HG02571 (cell line): ENCODE measurements at regions not wholly inside any gene's neighbourhood (a gene's known extent, or its start where the extent isn't known, plus 50 kb on each side); places are given as distances from the start of the nearest gene placed in this dataset.

Source experiments
- ATAC-seq: cut with Tn5 transposase; IDR thresholded peaks from one replicate; pipeline ENCODE4 v1.9.1; 2021; ENCODE audit warnings: mild to moderate bottlenecking, moderate library complexity; ENCODE audit not compliant: unreplicated experiment

DNA sequence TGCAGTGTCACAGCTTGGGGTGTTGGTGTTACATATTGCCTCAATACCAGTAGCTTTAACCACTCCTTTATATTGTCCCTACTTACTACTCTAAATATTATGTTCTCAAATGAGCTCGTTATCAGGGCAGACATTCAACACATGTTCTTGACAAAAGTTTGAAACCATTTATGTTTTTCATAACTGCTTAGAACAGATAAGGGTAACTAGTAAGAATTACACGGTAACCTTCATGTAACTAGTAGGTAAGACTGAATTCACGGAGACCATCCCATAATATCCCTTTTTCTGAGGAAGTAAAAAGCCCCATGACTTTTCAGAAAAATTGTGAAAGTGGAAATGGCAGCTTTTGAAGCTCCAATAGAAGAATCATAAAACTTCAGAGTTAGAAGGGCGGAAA, 59.6 kb upstream of the CENPW start:
- ATAC-seq, result no peak

DNA sequence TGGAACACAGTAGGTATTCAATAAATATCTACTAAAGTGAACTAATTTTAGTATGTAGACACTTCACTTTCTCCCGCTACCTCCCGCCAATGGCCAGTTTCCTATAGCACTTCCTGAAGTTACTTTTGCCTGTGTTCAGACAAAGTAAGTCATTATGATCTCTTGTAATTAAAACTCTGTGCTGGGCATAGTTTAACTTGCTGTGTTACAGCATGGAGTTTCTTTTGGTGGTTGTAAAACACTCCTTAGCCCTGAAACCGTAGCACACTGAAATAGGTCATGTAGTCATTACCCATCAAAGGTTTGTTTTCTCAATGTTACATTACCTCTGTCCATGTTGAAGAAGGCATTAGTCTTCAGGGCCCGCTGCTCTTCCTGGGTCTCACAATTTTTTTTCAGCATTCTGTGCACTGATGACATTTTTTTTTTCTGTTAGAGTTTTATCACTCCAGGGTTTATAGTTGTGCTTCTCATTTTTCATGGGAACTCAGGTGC, 54.0 kb upstream of the CENPW start:
- ATAC-seq, result no peak
